G401 (cell line): ENCODE measurements at regions not wholly inside any gene's neighbourhood (a gene's known extent, or its start where the extent isn't known, plus 50 kb on each side); places are given as distances from the start of the nearest gene placed in this dataset.

Experiments used
- DNase-seq: peaks from one replicate; pipeline ENCODE4 v3.0.0-alpha.2; 2015; ENCODE audit warnings: low spot score
- in situ Hi-C: cut with HindIII; loops from 2 replicates; pipeline ENCODE4 v1.10.0; 2016; ENCODE audit warnings: low sequenced_read_pairs, mixed read lengths

DNA sequence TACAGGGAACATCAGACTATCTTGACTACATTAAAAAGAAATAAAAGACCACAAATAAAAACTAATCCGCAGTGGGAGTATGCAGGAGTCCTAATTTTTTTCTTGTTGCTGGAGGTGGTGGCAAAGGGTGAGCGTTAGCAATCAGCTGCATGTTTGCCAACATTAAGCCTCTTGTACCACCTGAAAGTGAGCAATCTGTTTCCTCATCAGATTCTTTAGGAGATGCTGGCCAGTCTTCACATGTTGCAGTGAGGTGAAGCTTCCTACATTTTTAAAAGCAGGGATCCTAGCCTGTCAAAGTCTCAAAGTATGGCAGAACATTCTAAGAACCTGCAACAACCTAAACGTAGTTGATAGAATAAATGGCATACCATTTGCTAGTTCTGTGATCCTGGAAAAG is 162.2 kb upstream of the MEF2C start:
- DNase-seq = no peak
- in situ Hi-C loops = no loop called here

DNA sequence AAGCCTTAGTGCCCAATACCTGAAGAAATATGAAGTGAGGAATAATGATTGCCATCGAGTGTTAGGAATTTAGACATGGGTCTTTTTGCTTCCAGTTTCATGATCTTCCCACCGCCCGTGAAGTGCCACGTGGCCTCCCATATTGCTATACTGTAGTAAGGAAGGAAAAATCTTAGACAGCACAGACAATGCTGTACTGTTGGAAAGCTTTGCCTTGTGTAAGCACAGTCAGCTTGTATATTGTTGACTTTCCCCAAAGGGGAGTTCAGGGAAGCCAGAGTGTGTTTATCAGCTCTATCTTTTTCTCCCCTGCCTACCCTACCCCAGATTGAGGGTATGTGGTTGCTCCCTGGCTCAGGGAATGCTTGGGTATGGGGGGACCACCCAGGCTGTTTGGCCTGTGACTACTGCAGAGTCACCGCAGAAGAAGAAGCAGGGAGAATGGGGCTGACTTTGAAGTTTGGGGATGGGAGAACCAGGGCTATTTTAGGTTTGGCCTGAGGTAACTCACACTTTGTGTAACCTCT is 161.8 kb upstream of the MEF2C start:
- no peak for DNase-seq
- in situ Hi-C loops = no loop called here

DNA sequence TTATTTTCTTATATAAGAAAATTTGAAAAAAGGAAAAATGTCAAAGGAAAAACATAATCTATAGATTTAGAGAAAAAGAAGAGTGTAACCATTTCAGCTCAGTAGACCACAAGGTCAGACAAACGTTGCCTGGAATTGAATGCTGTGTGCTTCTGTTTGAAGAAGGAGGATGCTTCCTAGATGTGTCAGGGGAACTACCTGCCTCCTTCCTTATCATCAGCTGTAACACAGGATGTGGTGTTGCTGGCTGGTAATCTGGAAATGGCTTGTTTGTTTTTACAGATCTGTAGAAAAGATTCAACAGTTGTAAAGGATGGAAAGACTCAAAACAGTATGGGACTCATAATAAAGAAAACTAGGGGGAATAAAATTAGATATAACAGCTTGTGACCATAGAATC is 160.7 kb upstream of the MEF2C start:
- in situ Hi-C loops = no loop called here
- DNase-seq = no peak

DNA sequence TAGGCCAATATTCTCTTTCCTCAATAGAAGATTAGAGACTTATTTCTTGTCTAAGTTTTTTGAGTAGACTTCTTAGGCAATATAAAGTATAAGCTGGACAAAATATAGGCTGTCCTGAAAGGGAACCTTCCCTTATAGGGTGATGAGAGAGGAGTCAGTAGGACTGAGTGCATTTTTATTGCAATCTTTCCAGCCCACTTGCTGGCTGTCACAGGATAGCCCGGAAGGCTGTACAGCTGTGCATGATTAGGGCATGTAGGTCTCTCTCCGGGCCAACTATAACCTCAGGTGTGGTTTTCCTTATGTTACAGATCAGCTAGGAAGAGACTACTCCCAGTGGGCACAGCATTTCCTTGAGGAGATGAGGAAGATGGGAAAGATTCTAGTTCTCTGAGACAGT is 159.8 kb upstream of the MEF2C start:
- in situ Hi-C loops = no loop called here
- DNase-seq = no peak

DNA sequence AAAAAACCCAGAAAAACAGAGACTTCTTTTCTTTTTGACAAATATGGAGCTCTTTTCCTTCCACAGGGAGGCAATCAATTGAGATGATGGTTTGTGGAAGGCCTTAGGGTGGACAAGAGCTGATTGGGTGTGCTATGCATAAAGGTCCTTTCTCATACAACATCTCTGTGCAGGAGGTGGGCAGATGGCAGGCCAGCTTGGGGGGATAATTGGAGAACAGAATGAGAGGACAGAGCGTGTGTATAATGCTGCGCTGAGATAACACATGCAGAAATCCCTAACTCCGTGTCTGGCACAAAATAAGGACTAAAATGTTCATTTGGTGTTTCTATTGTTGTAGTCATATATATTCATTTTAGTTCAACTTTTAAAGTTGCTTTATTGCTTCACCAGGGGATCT is 159.0 kb upstream of the MEF2C start:
- DNase-seq = no peak
- in situ Hi-C loops = no loop called here

DNA sequence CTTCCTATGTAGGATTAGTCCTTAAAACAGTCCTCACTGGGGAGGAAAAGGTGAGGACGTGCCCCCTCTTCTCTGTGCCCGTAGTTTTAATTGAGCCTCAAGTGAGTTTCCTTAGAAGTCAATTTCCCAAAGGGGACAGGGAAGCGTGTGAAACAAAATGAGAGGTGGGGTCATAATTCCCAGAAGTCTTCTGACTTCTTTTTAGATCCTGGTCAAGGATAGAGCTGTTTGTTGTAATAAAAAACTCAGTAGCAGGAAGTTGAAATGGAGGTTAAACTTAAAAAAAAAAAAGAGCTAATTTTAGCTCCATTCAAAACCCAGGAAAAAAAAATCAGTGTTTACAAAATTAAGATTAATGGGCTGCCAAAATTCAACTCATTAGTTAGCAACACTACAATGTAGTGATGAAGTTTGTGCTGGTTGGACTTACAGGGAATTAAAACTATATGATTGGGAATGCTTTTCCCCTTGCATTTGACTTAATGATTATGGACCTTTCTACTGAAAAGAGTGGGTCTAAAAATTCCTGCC is 158.3 kb upstream of the MEF2C start:
- in situ Hi-C loops = no loop called here
- DNase-seq = no peak

DNA sequence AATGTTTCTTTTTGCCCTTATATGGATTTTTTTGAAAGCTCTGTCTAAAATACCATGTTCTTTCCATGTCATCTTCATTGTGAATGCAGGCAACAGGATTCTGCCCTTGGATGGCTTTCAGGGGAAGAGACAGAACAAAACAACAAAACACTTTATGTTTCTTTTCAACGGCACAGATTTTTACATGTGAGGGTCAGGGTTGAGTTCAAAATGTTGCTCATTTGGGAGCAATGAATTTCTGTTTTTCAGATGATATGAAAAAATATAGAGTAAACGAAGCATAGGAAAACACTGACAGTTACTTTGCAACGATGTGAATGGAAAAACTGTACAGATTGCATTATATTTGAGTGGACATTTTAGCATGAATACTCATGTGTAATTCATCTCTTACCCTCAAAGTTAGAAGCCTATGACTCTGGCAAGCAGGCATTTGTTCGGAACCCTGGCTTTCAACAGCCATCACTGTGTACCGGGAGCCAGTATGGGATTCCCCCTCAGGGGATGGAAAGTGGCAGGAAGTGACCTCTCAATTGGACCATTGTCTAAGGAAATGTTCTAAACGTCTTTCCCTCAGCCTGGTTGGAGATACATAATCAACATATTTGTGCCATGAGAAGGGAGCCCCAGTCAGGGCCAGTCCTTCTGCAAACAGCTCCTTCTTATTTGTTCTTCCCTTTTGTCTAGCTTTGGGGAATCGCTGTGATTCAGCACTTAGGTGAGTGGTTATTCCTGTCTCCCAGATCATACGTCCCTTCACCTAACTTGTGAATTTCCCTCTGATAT is 153.9 kb upstream of the MEF2C start:
- DNase-seq = no peak
- in situ Hi-C loops = no loop called here

DNA sequence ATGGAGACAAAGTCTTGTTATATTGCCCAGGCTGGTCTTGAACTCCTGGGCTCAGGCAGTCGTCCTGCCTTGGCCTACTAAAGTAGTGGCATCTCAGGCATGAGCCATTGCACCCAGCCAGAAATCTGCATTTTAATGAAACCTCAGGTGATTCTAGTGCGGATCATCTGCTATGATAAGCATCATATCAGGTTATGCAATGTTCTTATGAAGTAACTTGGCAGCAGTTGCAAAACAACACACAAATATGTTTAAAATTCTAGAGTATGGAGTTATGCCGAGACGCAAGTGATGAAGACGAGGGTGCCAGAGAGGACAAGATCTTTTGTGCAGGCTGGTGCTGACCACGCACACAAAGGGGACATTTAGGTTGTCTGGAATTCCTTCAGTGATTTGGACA is 153.2 kb upstream of the MEF2C start:
- in situ Hi-C loops = no loop called here
- no peak for DNase-seq

DNA sequence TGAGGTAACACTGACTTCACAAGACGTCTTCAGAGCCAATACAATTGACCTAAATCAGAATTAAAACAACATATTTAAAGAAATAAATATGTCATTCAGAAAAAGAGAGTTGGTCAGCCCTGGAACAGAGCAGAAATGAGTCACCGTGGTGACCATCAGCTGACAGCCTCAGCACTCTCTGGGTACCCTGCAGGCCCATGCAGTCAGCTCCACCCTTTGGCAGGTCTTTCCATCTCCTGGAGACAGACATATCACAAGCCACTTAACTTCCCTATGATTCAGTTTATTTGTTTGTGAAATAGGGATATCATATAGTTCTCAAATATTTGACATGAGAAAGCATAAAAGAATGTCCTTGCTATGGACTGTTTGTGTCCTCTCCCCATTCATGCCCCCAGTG is 151.6 kb upstream of the MEF2C start:
- in situ Hi-C loops = no loop called here

DNA sequence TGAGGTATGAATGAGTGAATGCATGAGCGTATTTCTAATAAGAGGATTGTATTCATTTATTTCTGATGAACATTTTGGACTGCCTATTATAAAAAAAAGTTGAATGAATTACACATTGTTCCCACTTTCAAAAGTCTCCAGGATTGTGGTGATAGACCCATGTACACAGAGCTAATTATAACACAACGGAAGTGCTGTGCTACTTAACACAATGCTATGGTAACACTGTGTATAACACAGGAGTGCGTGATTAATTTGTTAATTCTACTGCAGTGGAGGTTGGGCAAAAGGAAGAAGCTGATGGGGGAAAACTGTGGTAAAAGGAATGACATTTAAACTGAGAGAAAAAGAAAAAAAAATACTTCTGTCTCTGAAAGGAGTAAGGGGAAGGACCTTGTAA is 147.8 kb upstream of the MEF2C start:
- in situ Hi-C loops = no loop called here
- no peak for DNase-seq

More for the DNA sequence above, 151.6 kb upstream of the MEF2C start:
- no peak for DNase-seq

DNA sequence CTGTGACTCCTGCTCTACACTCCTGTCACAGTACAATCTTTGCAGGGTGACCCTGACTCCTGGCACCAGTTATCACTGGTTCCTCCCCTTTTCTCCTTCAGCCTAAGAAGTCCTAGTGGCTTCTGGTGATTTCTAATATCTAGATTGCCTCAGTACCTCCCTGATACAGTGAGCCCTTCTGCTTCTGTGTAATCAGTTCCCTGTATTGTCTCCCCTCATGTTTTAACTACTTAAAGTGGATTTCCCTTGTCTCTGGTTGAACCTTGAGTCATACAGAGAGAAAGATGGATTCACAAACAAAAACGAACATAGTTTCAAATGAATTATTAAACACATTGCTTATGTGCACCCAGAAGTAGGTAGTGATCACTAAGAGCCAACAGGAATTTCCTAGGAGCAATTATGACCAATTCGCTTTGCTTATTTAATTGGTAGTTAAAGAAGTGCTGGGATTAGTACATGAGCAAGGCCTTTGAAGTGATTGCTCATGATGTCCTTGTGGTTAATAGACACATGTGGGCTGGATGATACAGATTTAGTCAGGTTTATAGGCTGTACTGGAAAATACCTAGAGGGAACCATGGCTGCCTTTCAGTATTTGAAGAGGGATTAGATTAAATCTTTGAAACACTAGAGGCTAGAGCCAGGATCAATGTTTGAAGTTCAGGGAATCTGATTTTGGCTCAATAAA is 145.8 kb upstream of the MEF2C start:
- in situ Hi-C loops = no loop called here
- no peak for DNase-seq

DNA sequence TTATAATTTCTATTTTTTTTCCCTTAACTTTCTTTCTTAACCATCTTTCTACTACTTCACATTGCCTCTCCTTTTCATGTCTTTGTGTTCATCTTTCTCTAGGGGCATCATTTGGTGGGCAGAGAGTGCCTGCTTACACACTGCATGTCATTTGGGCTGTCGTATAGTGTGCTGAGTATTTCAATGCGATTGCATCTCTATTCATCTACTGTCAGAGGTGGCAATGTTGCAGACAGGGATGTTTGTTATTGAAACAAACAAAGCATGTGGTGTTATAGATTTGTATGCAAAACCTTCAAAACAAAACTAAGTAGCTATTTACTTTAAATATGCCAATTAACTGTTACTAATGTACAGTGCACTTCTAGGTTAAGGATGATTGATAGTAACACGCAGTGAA is 141.1 kb upstream of the MEF2C start:
- in situ Hi-C loops = no loop called here
- DNase-seq = no peak

DNA sequence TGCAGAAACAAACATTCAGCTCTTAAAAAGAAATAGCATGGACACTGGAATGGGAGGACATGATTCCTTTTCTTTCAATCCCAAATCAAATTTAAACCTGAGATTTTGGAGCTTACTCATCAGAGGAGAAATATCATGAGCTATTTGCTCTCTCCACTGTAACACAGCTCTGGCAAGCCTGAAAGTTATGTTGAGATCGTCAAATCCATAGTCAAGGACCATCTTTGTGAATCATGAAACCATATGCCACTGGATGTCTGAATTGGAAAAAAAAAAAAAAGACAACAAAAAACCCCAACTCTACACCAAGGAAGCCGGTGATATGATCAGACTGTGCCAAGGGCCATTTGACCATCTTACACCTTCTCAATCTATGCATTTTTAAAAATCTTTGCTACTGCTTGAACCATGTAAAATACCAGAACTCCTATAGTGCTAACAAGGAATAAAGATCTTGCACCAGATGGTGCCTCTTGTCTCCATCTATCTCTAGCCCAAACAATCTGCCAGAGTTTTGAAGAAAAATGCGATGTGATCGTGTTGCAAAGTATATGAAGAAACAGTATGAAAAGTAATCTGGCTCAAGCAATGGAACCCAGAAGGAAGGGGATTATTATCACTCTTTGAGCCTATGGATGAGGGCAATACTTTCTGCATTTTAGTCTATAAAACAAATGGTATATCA is 138.1 kb upstream of the MEF2C start:
- no peak for DNase-seq
- in situ Hi-C loops = no loop called here

DNA sequence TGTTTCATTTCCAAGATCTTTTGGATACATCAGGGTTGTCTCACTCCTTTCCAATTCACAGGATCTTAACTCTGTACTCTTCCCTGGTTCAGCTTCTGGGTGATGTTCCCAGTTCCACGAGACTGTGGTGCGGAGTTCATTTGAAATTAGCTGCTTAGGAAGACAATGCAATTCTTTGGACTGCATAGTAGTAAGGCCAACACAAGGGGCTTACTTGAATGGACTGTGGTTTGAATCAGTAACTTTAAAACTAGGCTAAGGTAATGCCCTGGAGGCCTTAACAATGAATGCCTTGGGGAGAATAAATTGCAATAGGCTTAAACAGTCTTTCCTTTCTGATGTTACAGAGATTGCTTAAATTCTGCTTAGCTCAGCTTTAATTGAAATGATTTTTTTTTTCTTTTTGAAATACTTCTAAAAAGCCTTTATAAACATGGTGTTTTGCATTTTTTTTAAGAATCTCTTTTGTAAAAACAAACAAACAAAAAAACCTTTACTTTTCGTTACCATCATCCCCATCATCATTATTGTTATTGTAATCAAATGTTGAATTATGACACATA is 133.8 kb upstream of the MEF2C start:
- in situ Hi-C loops = no loop called here
- DNase-seq = no peak

DNA sequence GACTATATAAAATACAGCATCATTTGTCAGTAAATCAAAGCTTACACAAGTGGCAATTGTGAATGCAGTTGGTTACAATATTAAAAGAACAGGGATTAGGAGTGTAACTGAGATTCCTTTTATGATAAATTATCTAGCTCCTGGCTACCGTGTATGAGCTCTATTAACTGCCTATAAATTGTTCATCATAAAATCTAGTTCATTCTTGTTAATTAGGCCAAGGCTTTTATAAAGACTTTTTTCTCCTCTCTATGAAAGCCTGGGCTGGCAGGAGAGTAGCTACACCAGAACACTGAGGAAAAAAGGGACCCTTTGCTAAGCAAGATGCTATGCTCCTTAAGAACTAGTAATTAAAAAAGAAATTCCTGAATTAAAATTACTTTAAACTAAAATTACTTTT is 132.4 kb upstream of the MEF2C start:
- in situ Hi-C loops = no loop called here
- DNase-seq = no peak

DNA sequence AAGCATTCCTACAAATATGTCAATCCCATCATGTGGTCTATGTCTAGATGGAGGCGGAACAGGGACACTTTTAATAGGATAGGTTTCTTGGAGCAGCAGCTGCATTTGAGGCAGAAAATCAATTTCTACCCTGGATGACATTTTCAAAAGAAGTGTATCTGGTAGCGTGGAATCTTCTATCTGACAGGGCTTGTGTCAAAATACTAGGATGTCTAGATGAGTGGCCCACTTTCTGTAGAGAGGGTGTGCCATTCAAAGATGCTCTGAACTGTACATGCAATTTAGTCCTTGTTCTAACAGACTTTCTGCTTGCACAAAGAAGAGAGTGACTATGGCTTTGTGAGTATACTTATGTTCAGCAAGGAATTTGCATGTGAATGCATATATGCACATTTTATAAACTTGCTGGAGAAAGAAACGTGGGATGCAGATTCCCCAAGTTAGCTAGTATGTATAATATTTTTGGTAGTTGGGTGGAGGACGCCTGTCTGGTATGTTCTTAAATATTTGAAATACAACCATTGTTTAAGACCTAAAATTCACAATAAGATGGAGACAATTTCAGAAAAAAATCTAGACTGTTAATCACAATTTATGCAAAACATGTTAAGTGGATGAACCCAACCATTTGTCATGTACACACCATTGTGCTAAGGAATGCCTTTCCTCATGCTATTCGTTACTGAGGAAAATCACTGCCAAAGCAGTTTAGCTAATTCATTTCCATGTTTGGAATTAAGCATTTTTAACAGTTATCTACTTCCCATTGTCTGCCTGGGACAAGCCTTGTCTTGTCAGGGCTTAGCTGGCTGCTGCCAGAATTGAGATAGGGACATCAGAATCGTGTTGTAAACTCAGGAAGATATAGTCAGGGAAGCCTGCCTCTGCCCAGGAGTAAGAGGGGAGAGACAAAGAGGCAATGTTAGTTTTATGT is 129.1 kb upstream of the MEF2C start:
- in situ Hi-C loops = no loop called here
- no peak for DNase-seq

DNA sequence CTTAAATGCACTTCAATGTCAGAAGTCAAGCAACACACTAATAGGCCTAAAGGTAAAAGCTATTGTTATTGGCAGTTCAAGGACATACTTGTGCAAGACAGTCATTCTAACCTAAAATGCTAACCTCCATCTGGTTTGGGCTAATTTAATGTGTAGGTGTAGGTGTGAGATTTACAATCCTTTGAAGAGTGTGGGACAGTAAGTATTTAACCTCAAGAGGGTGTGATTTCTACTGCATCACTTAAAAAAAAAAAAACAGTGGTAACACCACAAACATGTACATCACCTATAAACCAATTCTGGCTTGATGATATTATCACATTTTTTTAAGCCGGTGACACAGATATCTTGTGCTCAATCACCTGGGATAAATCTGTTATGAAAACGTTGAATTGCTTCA is 127.5 kb upstream of the MEF2C start:
- DNase-seq = no peak
- in situ Hi-C loops = no loop called here

DNA sequence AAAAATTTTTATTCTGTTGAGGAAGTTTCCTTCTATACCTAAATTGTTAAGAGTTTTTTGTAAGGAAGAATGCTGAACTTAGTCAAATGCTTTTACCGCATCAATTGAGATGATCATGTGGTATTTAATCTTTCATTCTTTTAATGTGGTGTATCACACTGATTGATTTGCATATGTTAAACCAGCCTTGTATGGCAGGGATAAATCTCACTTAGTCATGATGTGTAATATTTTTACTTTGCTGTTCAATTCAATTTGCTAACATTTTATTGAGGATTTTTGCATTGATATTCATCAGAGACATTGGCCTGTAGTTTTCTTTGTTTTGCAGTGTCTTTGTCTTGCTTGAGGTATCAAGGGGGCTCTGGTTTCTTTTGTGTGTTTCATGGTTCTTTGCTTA is 125.3 kb upstream of the MEF2C start:
- no peak for DNase-seq
- in situ Hi-C loops = no loop called here

DNA sequence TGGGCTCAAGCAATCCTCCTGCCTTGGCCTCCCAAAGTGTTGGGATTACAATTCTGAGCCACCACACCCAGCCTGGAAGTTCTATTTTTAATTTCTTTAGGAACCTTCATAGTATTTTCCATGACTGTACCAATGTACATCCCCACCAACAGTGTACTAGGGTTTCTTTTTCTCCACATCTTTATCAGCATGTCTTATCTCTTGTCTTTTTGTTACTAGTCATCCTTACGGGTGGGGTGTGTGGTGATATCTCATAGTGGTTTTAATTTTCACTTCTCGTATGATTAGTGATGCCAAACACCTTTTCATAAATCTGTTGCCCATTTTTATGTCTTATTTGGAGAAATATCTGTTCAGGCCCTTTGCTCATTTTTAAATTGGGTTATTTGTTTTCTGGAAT is 123.0 kb upstream of the MEF2C start:
- no peak for DNase-seq
- in situ Hi-C loops = no loop called here
